ENCODE measurements at regions not wholly inside any gene's neighbourhood (a gene's known extent, or its start where the extent isn't known, plus 50 kb on each side); places are given as distances from the start of the nearest gene placed in this dataset.

DNA sequence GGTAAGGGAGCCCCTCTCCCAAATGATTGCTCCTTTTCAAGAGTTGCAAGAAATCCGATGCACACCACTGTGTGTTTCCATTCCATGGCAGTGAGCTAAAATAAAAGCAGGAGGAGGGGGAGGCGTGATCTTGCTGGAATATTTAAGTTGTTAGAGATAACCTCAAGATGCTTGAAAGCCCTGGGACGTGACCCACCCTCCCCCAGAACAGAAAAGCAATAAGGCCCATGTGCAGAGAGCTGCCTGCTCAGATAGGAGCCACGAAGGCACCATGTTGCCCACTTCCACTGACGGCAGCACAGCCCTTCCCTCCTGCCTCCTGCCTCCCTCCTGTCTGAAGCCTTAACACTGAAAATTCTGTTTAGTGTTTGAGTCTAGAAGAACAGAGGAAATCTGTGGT is 432.6 kb upstream of the CDH4 start:
- ATAC-seq (replicated peaks in 1 of 4) (no peak), DNase-seq (no peak)
- POLR2A ChIA-PET: no interaction called here
- Mint-ChIP-seq H3K4me3 (no peak overlapping the region), H3K27me3 (peaks cover 1 to 4% of the 10 kb centered on the region in 2 donors), H3K27ac (no peak overlapping the region), H3K36me3 (no peaks in the 10 kb centered on the region), H3K9me3 (peaks cover 0 to 11% (median 0%) of the 10 kb centered on the region in 3 donors), H3K4me1 (peaks cover 0 to 6% (median 2%) of the 10 kb centered on the region in 3 donors)
- H3K27ac ChIP-seq (ENCODE audit: low read length): no peak overlapping the region
- no peak overlapping the region for H3K4me3 ChIP-seq (ENCODE audit: control insufficient read depth in 1 of 2, extremely low read depth in 1 of 2, low read length in 1 of 2)
- peaks cover 0 to 4% of the 10 kb centered on the region in 2 experiments for H3K4me1 ChIP-seq (ENCODE audit: control insufficient read depth in 1 of 2, extremely low read depth in 1 of 2, insufficient read depth in 2 of 2, low read length in 2 of 2)
- H3K36me3 ChIP-seq (ENCODE audit: control insufficient read depth in 2 of 2, extremely low read depth in 1 of 2, insufficient read depth in 1 of 2, low read length in 1 of 2): no peaks in the 10 kb centered on the region
- CTCF ChIA-PET: no interaction called here
- H3K27me3 ChIP-seq (replicated peaks in 1 of 2; ENCODE audit: control insufficient read depth in 2 of 2, extremely low read depth in 1 of 2, insufficient read depth in 2 of 2, low read length in 1 of 2): no peaks in the 10 kb centered on the region
- no peaks in the 10 kb centered on the region for H3K9me3 ChIP-seq
- WGBS (ENCODE audit: insufficient coverage): 20% methylated on average over 1 of the region's 5 CpGs

DNA sequence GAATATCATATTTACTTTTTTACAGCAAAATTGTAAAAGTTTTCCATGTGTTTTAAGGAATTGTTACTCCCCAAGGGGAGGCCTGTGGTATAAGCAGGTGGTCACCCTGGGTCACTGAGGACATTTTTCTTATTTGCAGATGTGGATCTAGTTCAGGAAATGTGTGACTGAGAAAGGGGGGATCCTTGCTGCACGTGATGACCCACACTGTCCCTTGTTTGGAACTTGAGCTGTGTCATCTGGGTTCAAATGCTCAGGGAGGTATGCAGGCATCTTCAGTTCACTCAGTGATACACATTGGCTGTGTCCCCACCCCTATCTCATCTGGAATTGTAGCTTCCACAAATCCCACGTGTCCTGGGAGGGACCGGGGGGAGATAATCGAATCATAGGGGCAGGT is 431.9 kb upstream of the CDH4 start:
- no peak overlapping the region for H3K4me3 Mint-ChIP-seq
- CTCF ChIA-PET: no interaction called here
- no CpG with 5 or more reads among the region's 4 CpGs for WGBS (ENCODE audit: insufficient coverage)

DNA sequence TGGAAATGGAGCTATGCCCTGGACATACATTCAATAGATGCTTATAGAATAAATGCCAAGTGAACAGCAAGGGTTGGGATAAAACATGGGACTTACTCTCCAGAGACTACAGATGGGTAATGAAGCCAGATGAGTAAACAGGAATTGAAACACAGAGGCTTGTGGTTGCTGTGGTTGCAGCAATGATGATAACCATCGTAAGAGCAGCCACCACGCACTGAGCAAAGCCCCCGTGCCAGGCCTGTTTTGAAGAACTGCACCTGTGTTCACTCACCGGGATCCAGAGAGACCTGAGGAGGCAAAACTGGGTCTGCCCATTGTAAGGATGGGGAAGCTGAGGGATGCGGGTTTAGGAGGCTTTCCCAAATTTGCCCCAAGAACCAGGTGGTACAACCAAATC is 431.1 kb upstream of the CDH4 start:
- no peak overlapping the region for H3K4me3 Mint-ChIP-seq

More for the DNA sequence above, 431.9 kb upstream of the CDH4 start:
- Mint-ChIP-seq H3K36me3 (no peaks in the 10 kb centered on the region), H3K27me3 (peaks cover 1 to 4% of the 10 kb centered on the region in 2 donors), H3K27ac (no peak overlapping the region), H3K4me1 (peaks cover 0 to 6% (median 2%) of the 10 kb centered on the region in 3 donors), H3K9me3 (peaks cover 0 to 11% (median 0%) of the 10 kb centered on the region in 3 donors)
- H3K27me3 ChIP-seq (replicated peaks in 1 of 2; ENCODE audit: control insufficient read depth in 2 of 2, extremely low read depth in 1 of 2, insufficient read depth in 2 of 2, low read length in 1 of 2): no peaks in the 10 kb centered on the region
- ATAC-seq (replicated peaks in 1 of 4): no peak
- peaks cover 0 to 4% of the 10 kb centered on the region in 2 experiments for H3K4me1 ChIP-seq (ENCODE audit: control insufficient read depth in 1 of 2, extremely low read depth in 1 of 2, insufficient read depth in 2 of 2, low read length in 2 of 2)
- H3K36me3 ChIP-seq (ENCODE audit: control insufficient read depth in 2 of 2, extremely low read depth in 1 of 2, insufficient read depth in 1 of 2, low read length in 1 of 2): no peaks in the 10 kb centered on the region
- H3K4me3 ChIP-seq (ENCODE audit: control insufficient read depth in 1 of 2, extremely low read depth in 1 of 2, low read length in 1 of 2): no peak overlapping the region
- no peak overlapping the region for H3K27ac ChIP-seq (ENCODE audit: low read length)
- POLR2A ChIA-PET: no interaction called here
- no peaks in the 10 kb centered on the region for H3K9me3 ChIP-seq
- no peak for DNase-seq

DNA sequence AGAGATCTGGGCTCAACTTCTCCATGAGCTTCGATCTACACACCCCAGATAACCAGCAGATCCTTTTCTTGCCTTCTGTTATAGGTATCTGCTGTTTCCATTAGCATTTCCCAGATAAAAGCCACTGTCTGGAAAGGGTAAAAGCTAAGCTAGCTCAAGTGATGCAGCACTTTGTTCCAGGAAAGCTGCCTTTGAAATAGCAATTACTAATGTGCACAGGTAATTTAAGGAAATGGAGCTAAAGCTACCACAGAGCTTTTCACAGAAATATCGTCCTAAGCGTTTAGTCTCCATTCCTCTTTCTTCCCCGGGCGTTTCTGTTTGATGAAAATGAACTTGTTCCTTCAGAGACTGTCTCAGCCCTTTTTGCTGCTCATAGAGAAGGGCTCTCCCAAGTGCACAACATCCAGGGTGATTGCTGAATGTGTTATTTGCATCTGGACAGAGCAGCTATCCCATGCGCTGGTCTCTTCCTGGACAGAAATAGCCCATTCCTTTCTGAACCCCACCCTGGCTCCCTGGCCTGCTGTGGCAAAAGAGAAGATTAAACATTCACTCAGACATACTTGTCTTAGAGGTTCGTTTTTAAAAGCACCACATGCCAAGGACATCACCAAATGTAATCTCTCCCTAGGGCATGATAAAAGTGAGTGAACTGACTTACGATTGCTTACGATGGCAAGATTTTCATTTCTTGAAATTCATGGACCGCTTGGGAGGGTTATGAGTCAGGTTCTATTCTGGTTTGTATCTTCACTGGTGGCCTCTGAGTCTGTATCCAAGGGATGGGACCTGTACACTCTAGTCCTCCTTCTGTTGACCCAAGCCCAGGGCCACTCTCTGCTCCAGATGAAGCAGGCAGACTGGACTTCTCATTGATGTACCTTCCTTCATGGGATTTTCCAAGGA is 429.1 kb upstream of the CDH4 start:
- no peaks in the 10 kb centered on the region for H3K27me3 ChIP-seq (replicated peaks in 1 of 2; ENCODE audit: control insufficient read depth in 2 of 2, extremely low read depth in 1 of 2, insufficient read depth in 2 of 2, low read length in 1 of 2)
- ChIA-PET POLR2A (no interaction called here), CTCF (no interaction called here)
- peaks cover 0 to 4% of the 10 kb centered on the region in 2 experiments for H3K4me1 ChIP-seq (ENCODE audit: control insufficient read depth in 1 of 2, extremely low read depth in 1 of 2, insufficient read depth in 2 of 2, low read length in 2 of 2)
- ATAC-seq (replicated peaks in 1 of 4) (no peak), DNase-seq (no peak)
- no peak overlapping the region for H3K4me3 ChIP-seq (ENCODE audit: control insufficient read depth in 1 of 2, extremely low read depth in 1 of 2, low read length in 1 of 2)
- Mint-ChIP-seq H3K27me3 (peaks cover 1 to 9% of the 10 kb centered on the region in 2 donors), H3K9me3 (no peaks in the 10 kb centered on the region), H3K27ac (no peak overlapping the region), H3K4me1 (peaks cover 0 to 6% (median 2%) of the 10 kb centered on the region in 3 donors), H3K36me3 (no peaks in the 10 kb centered on the region), H3K4me3 (no peak overlapping the region)
- no peaks in the 10 kb centered on the region for H3K36me3 ChIP-seq (ENCODE audit: control insufficient read depth in 2 of 2, extremely low read depth in 1 of 2, insufficient read depth in 1 of 2, low read length in 1 of 2)
- no peaks in the 10 kb centered on the region for H3K9me3 ChIP-seq
- 100% methylated on average over 3 of the region's 10 CpGs for WGBS (ENCODE audit: insufficient coverage)
- H3K27ac ChIP-seq (ENCODE audit: low read length): no peak overlapping the region

More for the DNA sequence above, 431.1 kb upstream of the CDH4 start:
- no peaks in the 10 kb centered on the region for H3K36me3 Mint-ChIP-seq
- ATAC-seq (replicated peaks in 1 of 4): peak in 2 of 4 experiments; percentile 35 to 62
- H3K9me3 ChIP-seq: no peaks in the 10 kb centered on the region
- ChIA-PET POLR2A (no interaction called here), CTCF (no interaction called here)
- no peak overlapping the region for H3K27ac ChIP-seq (ENCODE audit: low read length)
- peak in 2 of 35 experiments; percentile 2 to 8 for DNase-seq
- no peak overlapping the region for H3K27ac Mint-ChIP-seq
- H3K9me3 Mint-ChIP-seq: peaks cover 0 to 11% (median 0%) of the 10 kb centered on the region in 3 donors
- H3K27me3 ChIP-seq (replicated peaks in 1 of 2; ENCODE audit: control insufficient read depth in 2 of 2, extremely low read depth in 1 of 2, insufficient read depth in 2 of 2, low read length in 1 of 2): no peaks in the 10 kb centered on the region
- peaks cover 0 to 4% of the 10 kb centered on the region in 2 experiments for H3K4me1 ChIP-seq (ENCODE audit: control insufficient read depth in 1 of 2, extremely low read depth in 1 of 2, insufficient read depth in 2 of 2, low read length in 2 of 2)
- H3K4me1 Mint-ChIP-seq: peaks cover 0 to 6% (median 2%) of the 10 kb centered on the region in 3 donors
- no peaks in the 10 kb centered on the region for H3K36me3 ChIP-seq (ENCODE audit: control insufficient read depth in 2 of 2, extremely low read depth in 1 of 2, insufficient read depth in 1 of 2, low read length in 1 of 2)
- no peak overlapping the region for H3K4me3 ChIP-seq (ENCODE audit: control insufficient read depth in 1 of 2, extremely low read depth in 1 of 2, low read length in 1 of 2)
- H3K27me3 Mint-ChIP-seq: peaks cover 1 to 4% of the 10 kb centered on the region in 2 donors
- WGBS (ENCODE audit: insufficient coverage): 0% methylated on average over 3 of the region's 5 CpGs

DNA sequence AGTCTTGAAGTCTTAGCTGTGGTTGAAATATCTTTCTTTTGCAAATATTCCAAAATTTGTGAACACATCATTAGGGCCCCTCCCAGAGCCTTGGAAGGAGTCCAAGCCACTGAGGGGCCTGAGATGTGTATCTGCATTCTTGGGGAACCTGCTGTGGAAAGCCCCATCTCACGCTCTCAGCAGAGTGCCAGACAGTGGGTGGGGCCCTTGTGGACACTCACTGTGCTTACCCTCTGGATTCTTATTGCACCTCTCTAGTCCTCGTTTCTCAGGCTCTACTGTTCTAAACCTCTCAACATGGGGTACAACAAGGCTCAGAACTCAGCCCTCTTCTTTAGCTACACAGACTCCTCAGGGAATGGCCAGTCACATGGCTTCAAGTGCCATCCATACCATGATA is 416.2 kb upstream of the CDH4 start:
- Mint-ChIP-seq H3K27me3 (peaks cover 3 to 8% of the 10 kb centered on the region in 2 donors), H3K4me1 (no peaks in the 10 kb centered on the region), H3K9me3 (peaks cover 0 to 7% (median 5%) of the 10 kb centered on the region in 3 donors), H3K36me3 (no peaks in the 10 kb centered on the region), H3K27ac (no peak overlapping the region), H3K4me3 (no peak overlapping the region)
- Histone ChIP-seq H3K4me3 (ENCODE audit: control insufficient read depth in 1 of 2, extremely low read depth in 1 of 2, low read length in 1 of 2) (no peak overlapping the region), H3K9me3 (no peaks in the 10 kb centered on the region), H3K36me3 (ENCODE audit: control insufficient read depth in 2 of 2, extremely low read depth in 1 of 2, insufficient read depth in 1 of 2, low read length in 1 of 2) (no peaks in the 10 kb centered on the region), H3K27ac (ENCODE audit: low read length) (no peak overlapping the region), H3K27me3 (replicated peaks in 1 of 2; ENCODE audit: control insufficient read depth in 2 of 2, extremely low read depth in 1 of 2, insufficient read depth in 2 of 2, low read length in 1 of 2) (no peaks in the 10 kb centered on the region), H3K4me1 (ENCODE audit: control insufficient read depth in 1 of 2, extremely low read depth in 1 of 2, insufficient read depth in 2 of 2, low read length in 2 of 2) (no peaks in the 10 kb centered on the region)
- ATAC-seq (replicated peaks in 1 of 4) (no peak), DNase-seq (no peak)
- WGBS (ENCODE audit: insufficient coverage): 40% methylated on average over 2 of the region's 2 CpGs
- ChIA-PET POLR2A (no interaction called here), CTCF (no interaction called here)

GRCh38 chr20:60837173-60837770 is 414.8 kb upstream of the CDH4 start:
- H3K4me1 ChIP-seq (ENCODE audit: control insufficient read depth in 1 of 2, extremely low read depth in 1 of 2, insufficient read depth in 2 of 2, low read length in 2 of 2): no peaks in the 10 kb centered on the region
- ChIA-PET POLR2A (no interaction called here), CTCF (no interaction called here)
- no peak for DNase-seq
- ATAC-seq (replicated peaks in 1 of 4): no peak
- no CpG with 5 or more reads among the region's 3 CpGs for WGBS (ENCODE audit: insufficient coverage)
- H3K36me3 Mint-ChIP-seq: no peaks in the 10 kb centered on the region
- H3K9me3 Mint-ChIP-seq: peaks cover 0 to 5% (median 3%) of the 10 kb centered on the region in 3 donors
- peaks cover 7 to 8% of the 10 kb centered on the region in 2 donors for H3K27me3 Mint-ChIP-seq
- no peak overlapping the region for H3K4me3 ChIP-seq (ENCODE audit: control insufficient read depth in 1 of 2, extremely low read depth in 1 of 2, low read length in 1 of 2)
- no peaks in the 10 kb centered on the region for H3K27me3 ChIP-seq (replicated peaks in 1 of 2; ENCODE audit: control insufficient read depth in 2 of 2, extremely low read depth in 1 of 2, insufficient read depth in 2 of 2, low read length in 1 of 2)
- H3K4me1 Mint-ChIP-seq: no peaks in the 10 kb centered on the region
- H3K27ac ChIP-seq (ENCODE audit: low read length): no peak overlapping the region
- no peak overlapping the region for H3K27ac Mint-ChIP-seq
- no peak overlapping the region for H3K4me3 Mint-ChIP-seq
- no peaks in the 10 kb centered on the region for H3K36me3 ChIP-seq (ENCODE audit: control insufficient read depth in 2 of 2, extremely low read depth in 1 of 2, insufficient read depth in 1 of 2, low read length in 1 of 2)
- no peaks in the 10 kb centered on the region for H3K9me3 ChIP-seq

Measured in T-cell (primary cell).